CD4-positive, alpha-beta T cell treated with Interleukin-15 for 1 hour (primary cell): ENCODE measurements at regions not wholly inside any gene's neighbourhood (a gene's known extent, or its start where the extent isn't known, plus 50 kb on each side); places are given as distances from the start of the nearest gene placed in this dataset.
"Not testable (repeated sequence)": the region's sequence is repeated elsewhere in the genome, so short reads cannot be mapped to it uniquely, and the experiment has no call there.

Experiments used
- DNase-seq: peaks from one replicate; pipeline ENCODE4 v3.0.0-alpha.2; 2020

GRCh38 chr2:239831001-239831731 lies 194.0 kb downstream of the NDUFA10 start:
- no peak for DNase-seq

GRCh38 chr2:239830121-239831000 lies 194.8 kb downstream of the NDUFA10 start:
- DNase-seq, result no peak

- DNase-seq, result no peak
Observed at GRCh38 chr2:239829326-239829725, 195.8 kb downstream of the NDUFA10 start.

GRCh38 chr2:239828973-239829275 lies 196.2 kb downstream of the NDUFA10 start:
- not testable (repeated sequence) for DNase-seq

GRCh38 chr2:239828192-239828972 lies 196.8 kb downstream of the NDUFA10 start:
- DNase-seq, result no peak

GRCh38 chr2:239827523-239827890 lies 197.6 kb downstream of the NDUFA10 start:
- DNase-seq, result no peak

GRCh38 chr2:239826786-239827522 lies 198.2 kb downstream of the NDUFA10 start:
- no peak for DNase-seq

GRCh38 chr2:239826376-239826775 lies 198.8 kb downstream of the NDUFA10 start:
- no peak for DNase-seq

- DNase-seq, result no peak
Observed at GRCh38 chr2:239825705-239825979, 199.5 kb downstream of the NDUFA10 start.

GRCh38 chr2:239824866-239825704 lies 200.1 kb downstream of the NDUFA10 start:
- no peak for DNase-seq

GRCh38 chr2:239824046-239824694 lies 201.0 kb downstream of the NDUFA10 start:
- DNase-seq, result no peak

- no peak for DNase-seq
Observed at GRCh38 chr2:239822146-239822831, 202.9 kb downstream of the NDUFA10 start.

- no peak for DNase-seq
Observed at GRCh38 chr2:239821694-239822075, 203.5 kb downstream of the NDUFA10 start.

- DNase-seq, result no peak
Observed at GRCh38 chr2:239820836-239821693, 204.1 kb downstream of the NDUFA10 start.

GRCh38 chr2:239819974-239820555 lies 205.1 kb downstream of the NDUFA10 start:
- no peak for DNase-seq

GRCh38 chr2:239819091-239819973 lies 205.8 kb downstream of the NDUFA10 start:
- no peak for DNase-seq

GRCh38 chr2:239818531-239819011 lies 206.6 kb downstream of the NDUFA10 start:
- no peak for DNase-seq

- DNase-seq, result no peak
Observed at GRCh38 chr2:239818086-239818485, 207.1 kb downstream of the NDUFA10 start.
